ENCODE measurements at regions not wholly inside any gene's neighbourhood (a gene's known extent, or its start where the extent isn't known, plus 50 kb on each side); places are given as distances from the start of the nearest gene placed in this dataset.

GRCh38 chr10:60704471-60704870, 73.8 kb upstream of the CDK1 start:
- TF ChIP-seq CTCF (IDR thresholded peaks at IDR 0.05) (no peak), POLR2A (IDR thresholded peaks at IDR 0.05) (no peak)

Measured in esophagus squamous epithelium (tissue), 4 donors.